GM19025 (cell line): ENCODE measurements at regions not wholly inside any gene's neighbourhood (a gene's known extent, or its start where the extent isn't known, plus 50 kb on each side); places are given as distances from the start of the nearest gene placed in this dataset.
"Not testable (repeated sequence)": the region's sequence is repeated elsewhere in the genome, so short reads cannot be mapped to it uniquely, and the experiment has no call there.

Source experiments
- ATAC-seq: cut with Tn5 transposase; IDR thresholded peaks from one replicate; pipeline ENCODE4 v1.9.1; 2021; ENCODE audit warnings: mild to moderate bottlenecking, low read depth, moderate library complexity; ENCODE audit not compliant: unreplicated experiment

DNA sequence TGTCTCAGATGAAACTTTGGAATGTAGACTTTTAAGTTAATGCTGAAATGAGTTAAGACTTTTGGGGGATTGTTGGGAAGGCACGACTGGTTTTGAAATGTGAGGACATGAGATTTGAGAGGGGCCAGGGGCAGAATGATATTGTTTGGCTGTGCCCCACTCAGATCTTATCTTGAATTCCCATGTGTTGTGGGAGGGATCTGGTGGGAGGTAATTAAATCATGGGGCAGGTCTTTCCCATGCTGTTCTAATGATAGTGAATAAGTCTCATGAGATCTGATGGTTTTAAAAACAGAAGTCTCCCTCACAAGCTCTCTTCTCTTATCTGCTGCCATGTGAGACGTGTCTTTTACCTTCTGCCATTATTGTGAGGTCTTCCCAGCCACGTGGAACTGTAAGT, 127.6 kb upstream of the MGAT4C start:
- not testable (repeated sequence) for ATAC-seq

DNA sequence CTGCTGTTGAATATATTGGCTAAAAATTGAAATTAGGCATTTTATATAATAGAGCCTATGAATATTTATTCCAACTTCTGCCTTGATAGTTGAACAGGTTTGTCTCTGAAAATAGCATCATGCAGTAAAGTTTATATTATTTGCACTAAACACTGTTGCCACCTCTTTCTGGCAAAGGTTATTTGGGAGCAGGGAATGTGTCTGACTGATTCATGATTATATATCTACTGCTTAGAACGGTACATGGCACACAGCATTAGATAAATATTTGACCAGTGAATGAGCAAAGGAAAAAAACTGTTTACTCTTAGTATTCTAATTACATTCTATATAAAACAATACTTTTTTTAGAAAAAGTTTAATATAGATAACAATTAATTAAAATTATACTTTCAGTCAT, 123.1 kb upstream of the MGAT4C start:
- no peak for ATAC-seq

DNA sequence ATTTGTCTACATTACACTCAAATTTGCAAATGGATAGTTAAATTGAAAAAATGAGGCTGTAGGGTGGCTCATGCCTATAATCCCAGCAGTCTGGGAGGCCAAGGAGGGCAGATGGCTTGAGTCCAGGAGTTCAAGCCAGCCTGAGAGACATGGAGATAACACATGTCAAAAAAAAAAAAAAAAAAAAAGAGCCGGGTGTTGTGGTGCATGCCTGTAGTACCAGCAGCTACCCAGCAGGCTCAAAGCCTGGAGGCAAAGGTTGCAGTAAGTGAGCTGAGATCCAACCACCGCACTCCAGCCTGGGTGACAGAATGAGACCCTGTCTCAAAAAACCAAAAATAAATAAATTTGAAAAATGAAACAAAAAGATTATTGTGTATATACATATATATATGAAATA, 119.9 kb upstream of the MGAT4C start:
- no peak for ATAC-seq

DNA sequence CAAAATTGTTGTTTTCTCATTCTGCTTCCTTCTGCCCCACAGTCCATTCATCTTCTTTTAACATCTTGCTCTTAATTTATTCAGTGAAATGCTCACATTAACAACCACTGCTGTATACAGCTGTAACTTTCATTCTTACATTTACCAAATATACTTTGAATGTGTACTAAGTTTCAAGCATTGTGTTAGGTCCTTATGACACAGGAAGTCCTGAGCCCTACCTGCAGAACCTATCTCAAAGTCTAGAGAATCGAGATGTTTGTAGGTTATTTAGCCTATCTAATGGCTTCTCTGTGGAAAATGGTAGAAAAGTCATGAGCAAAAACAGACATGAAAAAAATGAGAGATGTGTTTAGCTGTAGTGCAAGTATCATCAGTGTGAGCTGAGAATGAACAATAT, 117.6 kb upstream of the MGAT4C start:
- no peak for ATAC-seq

DNA sequence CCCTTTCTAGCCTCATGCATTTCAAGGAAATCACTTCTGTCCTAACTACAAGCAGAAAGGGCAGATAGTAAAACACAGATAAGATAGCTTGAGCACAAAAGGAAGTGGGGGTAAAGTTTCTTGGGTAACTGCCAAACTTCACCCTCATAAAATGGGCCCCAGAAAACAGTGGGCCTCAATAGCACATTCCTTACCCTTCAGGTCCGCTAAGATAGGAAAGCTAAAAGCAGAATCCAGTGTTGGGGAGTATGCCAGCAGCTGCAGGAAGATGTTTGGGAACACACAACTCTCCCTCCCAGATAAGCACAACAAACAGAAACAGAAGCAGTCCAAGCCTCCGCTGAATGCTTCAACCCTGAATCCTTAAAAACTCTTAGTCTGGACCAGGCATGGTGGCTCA, 110.9 kb upstream of the MGAT4C start:
- no peak for ATAC-seq

DNA sequence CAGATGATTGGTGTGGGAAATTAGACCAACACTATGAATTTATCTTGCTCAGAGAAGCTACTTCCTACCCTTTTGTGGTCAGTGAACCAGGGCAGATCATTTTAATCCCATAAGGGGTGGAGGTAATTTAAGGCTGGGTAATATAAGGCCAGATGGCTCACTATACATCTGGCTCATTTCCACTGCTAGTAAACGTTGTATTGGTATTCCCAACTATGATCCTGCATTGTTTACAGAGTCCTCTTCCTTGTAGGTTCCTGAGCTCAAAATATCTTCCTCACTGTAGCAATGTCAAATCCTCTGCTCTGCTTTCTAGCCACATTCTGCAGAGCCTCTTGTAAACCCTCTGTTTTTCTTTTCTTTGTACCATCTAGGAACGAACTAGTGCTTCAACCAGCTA, 93.0 kb upstream of the MGAT4C start:
- ATAC-seq = no peak

DNA sequence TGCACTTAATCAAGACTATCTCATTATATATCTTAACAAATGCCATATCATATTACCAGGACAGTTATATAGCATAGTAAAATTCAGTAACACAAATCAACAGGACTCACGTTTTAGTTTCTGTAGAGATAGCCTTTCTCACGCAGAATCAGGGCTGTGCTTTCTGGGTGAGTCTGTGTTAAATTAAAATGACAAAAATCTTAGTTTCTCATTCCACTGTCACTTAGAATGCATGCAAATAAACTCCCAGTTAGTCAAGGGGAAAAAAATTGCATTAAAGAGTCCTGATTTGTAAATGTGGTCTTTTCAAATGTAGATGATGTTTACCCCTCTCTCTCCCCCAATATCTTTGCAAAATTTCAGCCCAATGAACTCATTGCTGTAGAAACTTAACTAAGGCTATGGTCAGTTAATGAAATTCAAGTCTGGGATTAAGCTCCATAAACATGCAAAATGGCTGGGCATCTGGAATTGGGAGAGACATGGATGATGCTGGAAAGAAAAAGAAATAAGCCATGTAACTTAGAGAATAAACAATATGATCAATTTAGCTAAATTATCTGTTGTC, 77.8 kb upstream of the MGAT4C start:
- no peak for ATAC-seq

DNA sequence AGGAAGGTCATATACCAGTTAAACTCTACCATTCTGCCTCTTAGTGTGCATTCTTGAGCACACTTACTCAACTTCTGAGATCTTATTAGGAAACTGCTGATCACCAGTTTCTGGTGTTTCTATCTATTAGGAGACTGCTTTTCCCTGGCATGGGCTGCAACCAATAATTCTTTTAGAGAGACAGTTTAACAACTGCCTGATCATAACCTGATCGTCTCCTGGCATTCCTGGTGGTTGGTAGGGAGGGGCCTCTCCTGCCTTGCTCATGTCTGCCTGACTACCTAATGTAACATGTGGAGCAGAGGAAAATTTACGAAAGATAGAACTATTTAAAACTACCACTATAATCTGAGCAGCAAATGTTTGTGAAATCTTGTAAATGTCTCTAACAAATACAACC, 75.3 kb upstream of the MGAT4C start:
- ATAC-seq = no peak

DNA sequence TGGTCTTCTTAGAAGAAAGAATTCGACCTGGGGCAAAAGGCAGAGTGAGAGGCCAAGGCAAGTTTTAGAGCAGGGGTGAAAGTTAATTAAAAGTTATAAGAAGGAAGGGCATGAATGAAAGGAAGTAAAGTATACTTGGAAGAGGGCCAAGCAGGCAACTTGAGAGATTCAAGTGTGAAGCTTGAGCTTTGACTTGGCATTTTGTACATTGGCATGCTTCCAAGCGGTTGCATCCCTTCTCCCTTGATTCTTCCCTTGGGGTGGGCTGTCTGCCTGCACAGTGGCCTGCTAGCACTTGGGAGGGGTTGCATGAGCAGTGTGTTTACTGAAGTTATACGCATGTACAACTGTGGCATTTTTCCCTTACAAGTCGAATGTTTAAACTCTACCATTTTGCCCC, 74.8 kb upstream of the MGAT4C start:
- ATAC-seq = no peak

DNA sequence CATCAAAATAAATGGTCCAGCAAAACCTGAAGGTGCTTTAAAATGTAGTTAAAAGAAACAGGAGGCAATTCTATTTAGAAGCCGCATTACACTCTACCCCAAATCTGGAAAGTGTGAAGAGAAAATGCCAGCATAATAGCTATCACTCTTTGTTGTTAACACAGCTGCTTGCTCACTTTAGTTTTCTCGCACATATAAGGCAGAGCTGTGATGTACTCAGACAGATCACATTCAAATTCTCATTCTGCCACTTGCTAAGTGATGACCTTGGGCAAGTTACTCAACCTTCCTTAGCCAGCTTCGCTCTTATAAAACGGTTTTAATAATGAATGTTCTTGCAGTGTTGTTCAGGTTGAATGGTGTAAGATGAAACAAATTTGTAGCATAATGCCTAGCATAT, 56.0 kb upstream of the MGAT4C start:
- ATAC-seq = no peak
